ENCODE measurements at regions not wholly inside any gene's neighbourhood (a gene's known extent, or its start where the extent isn't known, plus 50 kb on each side); places are given as distances from the start of the nearest gene placed in this dataset.

GRCh38 chr16:55242667-55243066, 81.3 kb upstream of the IRX6 start:
- DNase-seq = no peak

DNA sequence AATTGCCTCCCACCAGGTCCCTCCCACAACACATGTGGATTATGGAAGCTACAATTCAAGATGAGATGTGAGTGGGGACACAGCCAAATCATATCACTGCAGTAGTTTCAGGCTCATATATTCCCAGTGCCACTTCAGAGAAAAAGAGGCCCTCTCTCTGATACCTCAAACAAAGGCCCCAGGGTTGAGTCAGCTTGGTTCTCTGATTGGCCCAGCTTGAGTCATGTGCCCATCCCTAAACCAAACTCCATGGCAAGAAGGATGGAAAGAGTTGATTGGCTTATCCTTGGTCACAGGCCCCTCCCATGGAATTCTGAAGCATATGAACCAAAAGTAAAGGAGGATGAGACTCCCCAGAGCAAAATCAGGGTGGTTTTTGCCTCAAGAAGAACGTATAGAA, 75.9 kb upstream of the IRX6 start:
- DNase-seq = no peak

DNA sequence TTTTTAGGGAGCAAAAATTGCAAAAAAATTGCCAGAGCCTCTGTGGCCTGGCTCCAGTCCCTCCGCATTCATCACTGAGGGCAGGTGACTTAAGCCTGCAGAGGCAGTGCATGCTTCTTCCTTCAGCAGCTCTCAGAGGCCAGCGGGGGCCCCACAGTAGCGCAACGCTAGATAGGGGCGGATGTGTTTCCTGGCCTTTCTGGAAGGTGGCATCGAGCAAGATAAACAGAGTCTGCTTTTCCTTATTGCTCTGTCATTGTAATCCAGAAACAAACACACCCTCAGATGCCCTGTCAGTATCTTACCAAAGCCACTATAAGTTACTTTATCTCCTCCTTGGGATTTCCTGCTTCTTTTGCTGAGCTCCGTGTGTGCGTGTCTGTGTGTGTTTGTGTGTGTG, 75.5 kb upstream of the IRX6 start:
- DNase-seq = no peak

GRCh38 chr16:55249361-55249760, 74.6 kb upstream of the IRX6 start:
- DNase-seq = no peak

- no peak for DNase-seq
These were observed 74.1 kb upstream of the IRX6 start for GRCh38 chr16:55249936-55250335.

DNA sequence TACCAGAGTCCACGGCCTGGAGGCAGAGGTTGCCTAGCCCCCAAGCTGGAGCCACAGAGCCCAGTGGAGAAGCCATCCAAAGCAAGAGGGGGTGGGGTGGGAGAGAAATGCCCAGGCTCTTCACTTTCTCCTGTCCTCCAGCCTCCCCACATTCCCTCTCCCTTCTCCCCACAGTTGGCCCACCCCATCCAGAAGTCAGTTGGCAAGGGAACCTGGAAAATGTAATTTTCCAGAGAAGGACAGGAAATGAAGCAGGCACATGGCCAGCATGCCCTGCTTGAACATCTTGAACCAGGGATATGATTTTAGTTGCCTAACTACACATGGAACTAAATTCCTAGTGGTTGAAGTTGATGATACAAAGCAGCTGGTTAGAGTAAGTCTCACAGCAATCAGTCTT, 73.3 kb upstream of the IRX6 start:
- DNase-seq = no peak

GRCh38 chr16:55251151-55251550, 72.9 kb upstream of the IRX6 start:
- DNase-seq = no peak

DNA sequence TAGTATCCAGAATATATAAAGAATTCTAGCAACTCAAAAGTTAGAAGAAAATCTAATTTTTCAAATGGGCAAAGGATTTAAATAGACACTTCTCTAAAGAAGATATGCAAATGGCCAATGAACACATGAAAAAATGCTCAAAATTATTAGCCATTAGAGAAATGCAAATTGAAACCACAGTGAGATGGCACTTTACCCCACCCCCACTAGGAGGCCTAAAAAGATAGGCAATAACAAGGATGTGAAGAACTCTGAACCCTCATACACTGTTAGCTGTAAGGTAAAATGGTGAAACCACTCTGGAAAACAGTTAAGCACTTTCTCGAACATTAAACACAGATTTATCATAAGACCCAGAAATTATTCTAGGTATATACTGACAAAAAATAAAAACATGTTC, 71.4 kb upstream of the IRX6 start:
- no peak for DNase-seq

- DNase-seq = no peak
These were observed 70.0 kb upstream of the IRX6 start for GRCh38 chr16:55253987-55254386.

DNA sequence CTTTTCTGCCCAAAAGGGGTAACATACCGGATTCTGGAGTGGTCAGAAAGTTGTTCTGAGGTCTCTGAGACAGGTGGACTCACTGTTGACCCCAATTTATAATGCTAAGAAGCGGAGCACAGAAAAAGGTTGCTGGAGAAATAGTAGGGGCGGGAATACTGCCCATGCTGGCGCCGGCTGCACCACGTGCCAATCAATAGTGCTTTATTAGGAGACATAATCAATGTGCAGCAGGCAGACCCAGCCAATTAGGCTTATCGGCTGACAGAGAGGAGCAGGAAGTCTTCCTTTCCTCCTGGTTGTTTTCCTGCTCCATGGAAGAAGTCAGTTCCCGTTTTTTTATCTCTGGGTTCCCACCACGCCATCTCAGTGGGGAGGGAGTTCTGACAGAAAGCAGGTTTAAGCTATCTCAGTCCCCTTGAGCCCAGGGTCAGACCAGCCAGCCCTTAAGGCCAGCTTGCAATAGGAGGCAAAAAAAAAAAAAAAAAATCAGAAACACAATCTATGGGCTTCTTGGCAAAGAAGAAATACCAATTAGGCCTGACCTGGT, 68.2 kb upstream of the IRX6 start:
- no peak for DNase-seq

DNA sequence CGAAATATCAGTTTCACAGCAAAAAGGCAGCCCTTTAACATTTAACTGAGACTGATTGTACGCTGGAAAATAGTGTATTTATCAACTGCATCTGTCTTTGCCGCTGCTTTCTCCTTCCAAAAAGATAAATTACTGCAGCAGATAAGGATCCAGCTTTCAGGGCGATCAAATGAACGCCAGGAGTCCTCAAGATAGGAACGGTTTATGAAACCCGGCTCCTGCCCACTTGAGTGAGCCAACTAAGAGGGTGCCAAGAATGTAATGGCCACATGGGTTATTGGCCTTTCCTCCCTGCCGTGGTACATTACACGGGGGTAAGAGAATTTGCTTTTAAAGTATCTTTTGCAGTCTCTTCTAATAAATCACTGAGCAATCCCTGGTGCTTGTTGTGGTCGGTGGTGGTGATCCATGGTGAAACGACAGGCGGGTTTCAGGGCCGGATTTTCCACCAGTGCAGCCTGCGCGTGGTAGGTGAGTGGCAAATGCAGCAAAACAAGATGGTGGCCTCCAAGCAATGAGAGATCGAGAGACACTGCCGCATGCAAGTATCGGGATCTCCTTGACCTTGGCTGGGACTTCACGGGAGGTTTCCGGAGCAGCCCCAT, 67.5 kb upstream of the IRX6 start:
- no peak for DNase-seq

- no peak for DNase-seq
These were observed 65.9 kb upstream of the IRX6 start for GRCh38 chr16:55257966-55258613.

DNA sequence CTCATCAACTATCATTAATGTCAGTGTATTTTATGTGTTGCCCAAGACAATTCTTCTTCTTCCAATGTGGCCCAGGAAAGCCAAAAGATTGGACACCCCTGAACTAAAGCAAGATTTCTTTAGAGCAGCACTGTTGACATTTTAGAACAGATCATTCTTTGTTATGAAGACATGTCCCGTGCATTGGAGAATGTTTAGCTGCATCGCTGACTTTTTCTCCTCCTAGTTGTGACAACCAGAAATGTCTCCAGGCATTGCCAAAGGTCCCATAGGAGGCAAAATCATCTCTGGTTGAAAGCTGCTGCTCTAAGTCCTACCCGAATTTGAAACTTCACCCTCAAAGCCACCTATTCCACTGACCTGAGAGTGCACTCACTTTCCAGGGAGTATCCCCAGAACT, 62.7 kb upstream of the IRX6 start:
- no peak for DNase-seq

DNA sequence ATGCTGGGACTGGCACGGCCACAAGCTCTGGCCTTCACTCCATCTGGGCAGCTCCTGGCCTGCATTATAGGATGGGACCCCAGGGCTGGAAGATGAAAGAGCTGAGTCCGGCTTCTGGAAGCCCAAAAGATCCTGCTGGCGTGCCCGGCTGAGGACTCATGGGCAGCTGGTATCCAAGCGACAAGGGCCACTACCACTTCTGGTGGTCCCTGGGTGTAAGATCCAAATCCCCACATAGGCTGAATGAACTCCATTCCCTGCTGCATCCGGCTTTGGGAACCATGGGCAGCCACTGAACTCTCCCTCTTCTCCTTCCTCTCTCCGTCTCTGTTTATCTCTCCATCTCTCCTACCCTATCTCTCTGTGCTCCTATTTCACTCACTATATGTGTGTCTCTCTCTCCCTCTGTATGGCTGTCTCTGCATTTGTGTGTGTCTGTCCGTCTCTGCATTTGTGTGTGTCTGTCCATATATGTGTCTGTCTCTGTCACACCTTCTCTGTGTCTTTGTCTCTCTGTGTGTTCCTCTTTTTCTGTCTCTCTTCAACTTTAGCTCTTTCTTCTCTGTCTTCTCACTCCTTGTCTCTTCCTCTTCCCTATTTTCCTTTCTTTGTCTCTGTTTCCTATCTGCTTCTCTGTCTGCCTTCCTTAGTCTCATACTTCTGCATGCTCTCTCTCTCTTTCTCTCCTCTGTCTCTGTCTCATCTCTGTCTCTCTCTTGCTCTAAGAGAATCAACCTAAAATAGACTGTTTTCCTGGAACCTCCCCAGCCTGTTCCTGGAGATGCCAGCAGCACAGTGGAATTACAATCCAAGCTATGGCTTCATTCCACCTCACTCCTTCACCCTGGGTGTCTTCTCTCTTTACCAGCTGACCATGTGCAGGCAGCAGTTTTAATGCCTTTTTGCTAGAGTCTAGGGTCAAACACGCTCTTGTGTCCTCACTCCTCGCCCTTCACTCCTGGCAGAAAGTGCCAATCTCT, 60.4 kb upstream of the IRX6 start:
- no peak for DNase-seq

DNA sequence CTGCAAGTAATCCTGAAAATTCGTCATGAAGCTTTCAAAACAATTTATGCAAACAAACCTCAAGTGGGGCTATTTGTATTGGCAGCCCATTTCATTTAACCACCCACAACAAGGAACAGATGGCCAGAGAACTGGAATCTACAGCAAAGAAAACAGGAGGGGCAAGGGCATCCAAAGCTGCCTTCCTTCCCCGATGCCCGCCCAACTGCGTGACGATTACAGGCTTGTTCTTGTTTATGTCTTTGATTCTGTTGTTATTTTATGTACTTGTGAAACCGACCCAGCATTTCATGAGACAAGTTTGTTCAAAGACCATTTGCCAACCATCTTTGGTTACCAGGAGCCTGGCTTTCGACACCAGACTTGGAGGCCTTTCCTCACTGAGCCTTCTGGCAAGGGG, 59.1 kb upstream of the IRX6 start:
- no peak for DNase-seq

GRCh38 chr16:55265926-55266325, 58.1 kb upstream of the IRX6 start:
- DNase-seq = no peak

DNA sequence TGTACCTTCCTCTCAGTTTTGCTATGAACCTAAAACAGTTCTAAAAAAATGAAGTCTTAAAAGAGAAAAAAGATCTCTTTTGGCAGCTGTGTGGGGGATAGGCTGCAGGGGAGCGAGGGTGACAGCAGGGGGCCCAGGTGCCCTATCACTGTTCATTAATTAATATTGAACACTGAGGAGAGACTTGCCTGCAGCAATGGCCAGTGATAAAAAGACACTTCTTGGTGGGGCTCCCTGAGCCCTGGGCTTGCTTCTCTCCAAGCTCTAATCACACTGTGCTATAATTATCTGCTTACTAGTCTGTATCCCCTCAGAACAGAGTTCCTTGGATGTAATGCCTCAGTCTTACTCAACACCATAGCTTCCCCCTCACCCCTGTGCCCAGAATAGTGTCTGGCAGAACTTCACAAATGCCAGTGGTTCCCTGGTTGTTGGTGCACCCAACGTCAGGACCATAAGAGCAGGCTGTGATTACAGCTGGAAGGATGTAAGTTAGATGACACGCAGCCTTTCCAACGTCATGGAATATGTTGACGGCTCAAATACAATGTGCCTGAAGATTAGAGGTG, 52.0 kb upstream of the IRX6 start:
- no peak for DNase-seq

DNA sequence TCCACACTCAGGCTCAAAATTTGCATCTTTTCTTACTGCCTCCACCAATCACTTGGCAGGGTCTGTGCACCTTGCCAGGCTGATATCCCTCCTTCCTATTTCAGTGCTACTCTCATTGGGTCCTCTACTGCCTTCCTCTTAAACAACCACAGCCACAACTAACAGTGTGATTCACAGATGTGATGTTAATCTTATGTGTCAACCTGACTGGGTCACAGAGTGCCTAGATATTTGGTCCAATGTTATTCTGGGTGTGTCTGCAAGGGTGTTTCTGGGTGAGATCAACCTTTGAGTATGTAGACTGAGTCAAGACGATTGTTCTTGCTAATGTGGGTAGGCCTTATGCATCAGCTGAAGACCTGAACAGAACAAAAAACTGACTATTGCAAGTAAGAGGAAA, 51.3 kb upstream of the IRX6 start:
- no peak for DNase-seq

DNA sequence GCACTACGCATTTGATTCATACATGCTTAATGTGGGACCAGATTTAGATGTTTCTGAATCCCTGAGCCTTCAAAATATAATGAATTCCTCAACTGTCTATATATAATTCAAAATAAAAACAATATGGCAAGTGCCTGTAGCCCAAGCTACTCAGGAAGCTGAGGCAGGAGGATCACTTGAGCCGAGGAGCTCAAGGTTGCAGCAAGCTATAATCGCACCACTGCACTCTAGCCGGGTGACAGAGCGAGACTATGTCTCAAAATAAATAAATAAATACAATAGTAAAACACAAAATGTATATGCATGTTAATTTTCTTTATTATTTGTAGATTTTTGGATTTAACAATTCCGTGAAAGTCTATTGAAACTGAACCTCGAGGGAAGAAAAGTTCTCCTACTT, 50.6 kb upstream of the IRX6 start:
- DNase-seq = no peak

DNA sequence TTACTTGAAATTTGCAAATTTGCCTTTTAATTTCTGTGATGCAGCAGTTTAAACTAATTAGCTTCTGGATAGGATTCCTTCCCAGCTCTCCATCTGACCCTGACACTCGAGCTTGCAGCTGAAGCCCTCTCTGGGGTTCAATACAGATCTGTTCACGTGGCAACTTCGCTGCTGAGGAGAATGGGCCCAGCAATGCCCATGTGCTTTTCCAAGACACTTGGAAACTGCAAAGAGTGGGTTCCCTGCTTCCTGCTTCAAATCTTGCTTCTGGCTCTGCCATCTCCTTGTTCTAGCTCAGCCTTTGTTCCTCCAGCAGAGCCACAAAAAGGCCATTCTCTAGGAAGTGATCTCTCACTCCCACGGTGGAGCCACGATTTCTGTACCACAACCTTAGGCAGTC, 50.0 kb upstream of the IRX6 start:
- no peak for DNase-seq
